SK-N-SH (cell line): ENCODE measurements at regions not wholly inside any gene's neighbourhood (a gene's known extent, or its start where the extent isn't known, plus 50 kb on each side); places are given as distances from the start of the nearest gene placed in this dataset.
A peak's percentile ranks its signal among the peaks of the same experiment; 100 is the strongest.

Experiments used
- CHD2 ChIP-seq: fragments of 150-350 bp; IDR thresholded peaks from 2 replicates; pipeline ENCODE4 v1.6.1; 2018; ENCODE audit warnings: low read length; ENCODE audit not compliant: partially characterized antibody
- FOSL2 ChIP-seq: IDR thresholded peaks from 2 replicates; pipeline ENCODE4 v1.4.0; 2012; ENCODE audit warnings: low read depth, mild to moderate bottlenecking, moderate library complexity, borderline replicate concordance
- RAD21 ChIP-seq: IDR thresholded peaks from 2 replicates; pipeline ENCODE4 v1.6.1; 2012; ENCODE audit warnings: mild to moderate bottlenecking, low read length
- TAF1 ChIP-seq: IDR thresholded peaks from 2 replicates; pipeline ENCODE4 v1.6.1; 2012; ENCODE audit warnings: low read depth, mild to moderate bottlenecking, low read length, moderate library complexity, borderline replicate concordance
- TF ChIP-seq, protein P1 (sequence below): fragments of 200-600 bp; sonication (generic); IDR thresholded peaks from 2 replicates; pipeline ENCODE4 v1.6.1; 2017; ENCODE audit warnings: antibody characterized with exemption, mild to moderate bottlenecking, moderate library complexity

DNA sequence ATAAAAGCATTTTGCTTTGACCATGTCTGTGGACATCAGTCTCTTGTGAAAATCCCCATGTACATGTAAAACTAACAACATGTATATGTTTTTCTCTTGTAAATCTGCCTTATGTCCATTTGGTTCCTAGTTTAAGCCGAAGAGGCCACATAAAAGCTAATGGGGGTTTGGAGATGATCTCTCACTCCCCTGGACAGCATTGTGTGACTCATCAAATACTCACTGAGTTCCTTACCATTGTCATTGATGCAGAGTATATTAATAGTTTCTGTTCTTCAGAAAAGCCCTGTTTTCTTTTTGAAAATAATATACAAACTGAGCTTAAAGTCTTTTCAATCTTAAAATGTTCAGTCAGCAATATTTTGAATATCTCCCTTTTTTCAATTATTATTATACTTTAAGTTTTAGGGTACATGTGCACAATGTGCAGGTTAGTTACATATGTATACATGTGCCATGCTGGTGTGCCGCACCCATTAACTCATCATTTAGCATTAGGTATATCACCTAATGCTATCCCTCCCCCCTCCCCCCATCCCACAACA, 536.7 kb upstream of the HTR2A start:
- TF ChIP-seq CHD2 (no peak), TAF1 (no peak), RAD21 (no peak), FOSL2 (peak; percentile 37; the same call in 1 of the 2 replicates)
- TF ChIP-seq, protein P1, sequence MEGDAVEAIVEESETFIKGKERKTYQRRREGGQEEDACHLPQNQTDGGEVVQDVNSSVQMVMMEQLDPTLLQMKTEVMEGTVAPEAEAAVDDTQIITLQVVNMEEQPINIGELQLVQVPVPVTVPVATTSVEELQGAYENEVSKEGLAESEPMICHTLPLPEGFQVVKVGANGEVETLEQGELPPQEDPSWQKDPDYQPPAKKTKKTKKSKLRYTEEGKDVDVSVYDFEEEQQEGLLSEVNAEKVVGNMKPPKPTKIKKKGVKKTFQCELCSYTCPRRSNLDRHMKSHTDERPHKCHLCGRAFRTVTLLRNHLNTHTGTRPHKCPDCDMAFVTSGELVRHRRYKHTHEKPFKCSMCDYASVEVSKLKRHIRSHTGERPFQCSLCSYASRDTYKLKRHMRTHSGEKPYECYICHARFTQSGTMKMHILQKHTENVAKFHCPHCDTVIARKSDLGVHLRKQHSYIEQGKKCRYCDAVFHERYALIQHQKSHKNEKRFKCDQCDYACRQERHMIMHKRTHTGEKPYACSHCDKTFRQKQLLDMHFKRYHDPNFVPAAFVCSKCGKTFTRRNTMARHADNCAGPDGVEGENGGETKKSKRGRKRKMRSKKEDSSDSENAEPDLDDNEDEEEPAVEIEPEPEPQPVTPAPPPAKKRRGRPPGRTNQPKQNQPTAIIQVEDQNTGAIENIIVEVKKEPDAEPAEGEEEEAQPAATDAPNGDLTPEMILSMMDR, result no peak
